ENCODE measurements at regions not wholly inside any gene's neighbourhood (a gene's known extent, or its start where the extent isn't known, plus 50 kb on each side); places are given as distances from the start of the nearest gene placed in this dataset.

DNA sequence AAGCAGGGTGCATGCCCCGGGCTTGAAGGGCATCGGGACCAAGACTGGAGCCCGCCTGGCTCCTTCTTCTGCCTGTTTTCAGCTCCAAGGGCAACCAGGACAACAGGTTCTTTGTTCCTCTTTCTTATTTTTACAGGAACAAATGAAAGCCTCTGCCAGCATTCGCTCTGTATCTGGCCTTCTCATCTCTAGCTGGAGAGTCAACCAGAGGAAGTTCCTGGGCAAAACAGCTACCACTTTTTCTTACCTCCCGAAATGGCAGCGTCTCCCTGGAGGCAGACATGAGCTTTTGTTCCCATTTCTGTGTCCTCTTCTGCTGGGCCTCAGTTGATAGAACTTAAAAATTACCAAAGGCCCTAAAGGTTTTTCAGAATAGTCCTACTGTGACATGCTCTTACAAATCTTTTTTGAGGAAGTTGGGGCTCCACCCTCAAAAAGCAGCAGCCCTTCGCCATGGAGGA lies 74.1 kb upstream of the NAA20 start:
- TF ChIP-seq, protein P1, sequence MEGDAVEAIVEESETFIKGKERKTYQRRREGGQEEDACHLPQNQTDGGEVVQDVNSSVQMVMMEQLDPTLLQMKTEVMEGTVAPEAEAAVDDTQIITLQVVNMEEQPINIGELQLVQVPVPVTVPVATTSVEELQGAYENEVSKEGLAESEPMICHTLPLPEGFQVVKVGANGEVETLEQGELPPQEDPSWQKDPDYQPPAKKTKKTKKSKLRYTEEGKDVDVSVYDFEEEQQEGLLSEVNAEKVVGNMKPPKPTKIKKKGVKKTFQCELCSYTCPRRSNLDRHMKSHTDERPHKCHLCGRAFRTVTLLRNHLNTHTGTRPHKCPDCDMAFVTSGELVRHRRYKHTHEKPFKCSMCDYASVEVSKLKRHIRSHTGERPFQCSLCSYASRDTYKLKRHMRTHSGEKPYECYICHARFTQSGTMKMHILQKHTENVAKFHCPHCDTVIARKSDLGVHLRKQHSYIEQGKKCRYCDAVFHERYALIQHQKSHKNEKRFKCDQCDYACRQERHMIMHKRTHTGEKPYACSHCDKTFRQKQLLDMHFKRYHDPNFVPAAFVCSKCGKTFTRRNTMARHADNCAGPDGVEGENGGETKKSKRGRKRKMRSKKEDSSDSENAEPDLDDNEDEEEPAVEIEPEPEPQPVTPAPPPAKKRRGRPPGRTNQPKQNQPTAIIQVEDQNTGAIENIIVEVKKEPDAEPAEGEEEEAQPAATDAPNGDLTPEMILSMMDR (conservative IDR thresholded peaks at IDR 0.05): no peak
- no peak for TF ChIP-seq EZH2 (IDR thresholded peaks at IDR 0.05; ENCODE audit: low read depth)
